ENCODE measurements at regions not wholly inside any gene's neighbourhood (a gene's known extent, or its start where the extent isn't known, plus 50 kb on each side); places are given as distances from the start of the nearest gene placed in this dataset.
"Not testable (repeated sequence)": the region's sequence is repeated elsewhere in the genome, so short reads cannot be mapped to it uniquely, and the experiment has no call there.

GRCh38 chr5:70307064-70307463, 108.1 kb upstream of the GTF2H2C_2 start:
- H3K27ac ChIP-seq (ENCODE audit: low read length); H3K27me3 ChIP-seq (replicated peaks in 1 of 2; ENCODE audit: control insufficient read depth in 2 of 2, extremely low read depth in 1 of 2, insufficient read depth in 2 of 2, low read length in 1 of 2); H3K4me3 Mint-ChIP-seq; H3K9me3 Mint-ChIP-seq; H3K9me3 ChIP-seq; H3K4me3 ChIP-seq (ENCODE audit: control insufficient read depth in 1 of 2, extremely low read depth in 1 of 2, low read length in 1 of 2); CTCF ChIA-PET; H3K4me1 Mint-ChIP-seq; POLR2A ChIA-PET; H3K27me3 Mint-ChIP-seq; ATAC-seq (replicated peaks in 1 of 4); H3K27ac Mint-ChIP-seq; H3K36me3 Mint-ChIP-seq; H3K4me1 ChIP-seq (ENCODE audit: control insufficient read depth in 1 of 2, extremely low read depth in 1 of 2, insufficient read depth in 2 of 2, low read length in 2 of 2); H3K36me3 ChIP-seq (ENCODE audit: control insufficient read depth in 2 of 2, extremely low read depth in 1 of 2, insufficient read depth in 1 of 2, low read length in 1 of 2): not testable (repeated sequence)
- WGBS (ENCODE audit: insufficient coverage), result no CpG with 5 or more reads among the region's 5 CpGs
- peak in 5 of 35 experiments; percentile 0 to 5 (median 0) for DNase-seq

All from T-cell (primary cell).